Activated CD4-positive, alpha-beta T cell treated with anti-CD3 and anti-CD28 coated beads, Interleukin-2, Interleukin-6, amounts not matched to agents 100 ng/mL and 50 ng/mL, durations not matched to agents 16 hours and 8 hours (primary cell): ENCODE measurements at regions not wholly inside any gene's neighbourhood (a gene's known extent, or its start where the extent isn't known, plus 50 kb on each side); places are given as distances from the start of the nearest gene placed in this dataset.
A peak's percentile ranks its signal among the peaks of the same experiment; 100 is the strongest.
"Not testable (repeated sequence)": the region's sequence is repeated elsewhere in the genome, so short reads cannot be mapped to it uniquely, and the experiment has no call there.

ENCODE experiments used
- DNase-seq: peaks from one replicate; pipeline ENCODE4 v3.0.0-alpha.2; 2020

GRCh38 chr20:1845163-1845523 is 50.1 kb upstream of the SIRPA start:
- no peak for DNase-seq

GRCh38 chr20:1844325-1845162 is 50.7 kb upstream of the SIRPA start:
- peak; percentile 25 for DNase-seq

GRCh38 chr20:1842281-1842680 is 52.9 kb upstream of the SIRPA start:
- DNase-seq: no peak

- no peak for DNase-seq
Observed at GRCh38 chr20:1841554-1842140, 53.6 kb upstream of the SIRPA start.

- DNase-seq: no peak
Observed at GRCh38 chr20:1840817-1841553, 54.2 kb upstream of the SIRPA start.

GRCh38 chr20:1839376-1840317 is 55.6 kb upstream of the SIRPA start:
- DNase-seq: not testable (repeated sequence)

GRCh38 chr20:1838556-1839279 is 56.5 kb upstream of the SIRPA start:
- DNase-seq: no peak

- DNase-seq: no peak
Observed at GRCh38 chr20:1835186-1836035, 59.8 kb upstream of the SIRPA start.

GRCh38 chr20:1833728-1834726 is 61.2 kb upstream of the SIRPA start:
- no peak for DNase-seq

GRCh38 chr20:1833216-1833615 is 62.0 kb upstream of the SIRPA start:
- DNase-seq: no peak

GRCh38 chr20:1832634-1833033 is 62.6 kb upstream of the SIRPA start:
- DNase-seq: no peak

GRCh38 chr20:1831606-1832005 is 63.6 kb upstream of the SIRPA start:
- DNase-seq: no peak

GRCh38 chr20:1831096-1831495 is 64.1 kb upstream of the SIRPA start:
- no peak for DNase-seq

- no peak for DNase-seq
Observed at GRCh38 chr20:1830240-1830639, 65.0 kb upstream of the SIRPA start.

- no peak for DNase-seq
Observed at GRCh38 chr20:1829531-1829930, 65.7 kb upstream of the SIRPA start.

GRCh38 chr20:1828786-1829131 is 66.4 kb upstream of the SIRPA start:
- no peak for DNase-seq

GRCh38 chr20:1827974-1828785 is 67.0 kb upstream of the SIRPA start:
- DNase-seq: no peak

- no peak for DNase-seq
Observed at GRCh38 chr20:1827510-1827973, 67.7 kb upstream of the SIRPA start.

GRCh38 chr20:1825938-1826445 is 69.2 kb upstream of the SIRPA start:
- DNase-seq: no peak
